Fibroblast of lung (primary cell): ENCODE measurements at regions not wholly inside any gene's neighbourhood (a gene's known extent, or its start where the extent isn't known, plus 50 kb on each side); places are given as distances from the start of the nearest gene placed in this dataset.

Experiments
- DNase-seq, 2 donors: peaks; one replicate each; pipeline versions ENCODE4 v3.0.0 to v3.0.0-alpha.2; 2010; ENCODE audit warnings: low read depth in 2 of 2
- H2AFZ ChIP-seq: 2 replicates; pipeline ENCODE4 v1.5.1; 2012; ENCODE audit warnings: low read length, control low read depth, inconsistent platforms
- H3K27ac ChIP-seq: 2 replicates; pipeline ENCODE4 v1.5.1; 2011; ENCODE audit warnings: low read length, control low read depth; ENCODE audit not compliant: insufficient read depth
- H3K27me3 ChIP-seq: 2 replicates; pipeline ENCODE4 v1.5.1; 2011; ENCODE audit warnings: mild to moderate bottlenecking, low read length; ENCODE audit not compliant: control insufficient read depth, insufficient read depth
- H3K36me3 ChIP-seq: 2 replicates; pipeline ENCODE4 v1.5.1; 2011; ENCODE audit warnings: low read length; ENCODE audit not compliant: control insufficient read depth, insufficient read depth
- H3K4me1 ChIP-seq: 2 replicates; pipeline ENCODE4 v1.5.1; 2011; ENCODE audit warnings: low read length; ENCODE audit not compliant: control insufficient read depth, insufficient read depth; ENCODE audit errors: extremely low read depth
- H3K4me2 ChIP-seq: 2 replicates; pipeline ENCODE4 v1.5.1; 2011; ENCODE audit warnings: low read length, control low read depth; ENCODE audit not compliant: insufficient read depth; ENCODE audit errors: extremely low read depth
- H3K4me3 ChIP-seq, 4 experiments: fragments of 200-600 bp in 1 of 4; sonication (generic) in 1 of 4; replicated peaks in 1 of 4; 2 replicates each; pipeline ENCODE4 v1.5.1; 2011 to 2016; ENCODE audit warnings: low read length in 4 of 4, low read depth in 3 of 4, mild to moderate bottlenecking in 3 of 4, control low read depth in 2 of 4, inconsistent platforms in 1 of 4, mixed read lengths in 1 of 4; ENCODE audit not compliant: insufficient read depth in 1 of 4; ENCODE audit errors: control extremely low read depth in 1 of 4
- H3K79me2 ChIP-seq: 2 replicates; pipeline ENCODE4 v1.5.1; 2012; ENCODE audit warnings: mild to moderate bottlenecking, low read length, inconsistent platforms; ENCODE audit not compliant: control insufficient read depth, insufficient read depth
- H3K9ac ChIP-seq: 2 replicates; pipeline ENCODE4 v1.5.1; 2011; ENCODE audit warnings: mild to moderate bottlenecking, low read length, control low read depth; ENCODE audit not compliant: insufficient read depth
- H3K9me3 ChIP-seq: 2 replicates; pipeline ENCODE4 v1.5.1; 2012; ENCODE audit warnings: low read depth, low read length; ENCODE audit not compliant: control insufficient read depth, insufficient read depth
- H4K20me1 ChIP-seq: 2 replicates; pipeline ENCODE4 v1.5.1; 2011; ENCODE audit warnings: low read length; ENCODE audit not compliant: control insufficient read depth, insufficient read depth; ENCODE audit errors: extremely low read depth
- EZH2 ChIP-seq: IDR thresholded peaks from 2 replicates; pipeline ENCODE4 v1.5.1; 2012; ENCODE audit warnings: low read length, control low read depth, mild to moderate bottlenecking; ENCODE audit errors: missing control alignments
- TF ChIP-seq, protein P1 (sequence below), 2 donors: IDR thresholded peaks in 1 of 2; conservative IDR thresholded peaks in 1 of 2; 1 replicate in 1 of 2; 2 replicates in 1 of 2; pipeline ENCODE4 v1.5.1; 2011 to 2012; ENCODE audit warnings: low read length in 2 of 2, control low read depth in 1 of 2, inconsistent platforms in 1 of 2, low read depth in 1 of 2, mild to moderate bottlenecking in 1 of 2

DNA sequence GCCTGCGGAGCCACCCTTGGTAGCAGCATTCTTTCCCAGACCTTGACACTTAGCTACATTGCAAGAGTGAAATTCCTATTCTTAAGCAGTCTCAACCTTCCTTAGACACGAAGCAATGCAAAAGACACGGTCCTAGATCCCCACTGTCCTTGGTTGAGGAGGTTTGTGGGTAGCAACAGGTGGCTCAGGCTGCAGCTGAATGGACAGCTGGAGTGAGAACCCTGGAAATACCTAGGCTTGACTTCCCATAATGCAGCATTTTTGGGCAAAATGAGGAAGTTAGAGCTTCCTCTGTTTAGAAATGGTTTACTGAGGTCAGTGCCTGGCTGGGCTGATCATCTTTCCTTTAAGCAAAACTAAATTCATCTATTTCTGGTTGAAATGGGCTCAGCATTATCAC is 296.6 kb downstream of the RFC3 start:
- no peaks in the 10 kb centered on the region for H4K20me1 ChIP-seq
- H3K9me3 ChIP-seq: no peaks in the 10 kb centered on the region
- no peak overlapping the region for H3K9ac ChIP-seq
- TF ChIP-seq, protein P1, sequence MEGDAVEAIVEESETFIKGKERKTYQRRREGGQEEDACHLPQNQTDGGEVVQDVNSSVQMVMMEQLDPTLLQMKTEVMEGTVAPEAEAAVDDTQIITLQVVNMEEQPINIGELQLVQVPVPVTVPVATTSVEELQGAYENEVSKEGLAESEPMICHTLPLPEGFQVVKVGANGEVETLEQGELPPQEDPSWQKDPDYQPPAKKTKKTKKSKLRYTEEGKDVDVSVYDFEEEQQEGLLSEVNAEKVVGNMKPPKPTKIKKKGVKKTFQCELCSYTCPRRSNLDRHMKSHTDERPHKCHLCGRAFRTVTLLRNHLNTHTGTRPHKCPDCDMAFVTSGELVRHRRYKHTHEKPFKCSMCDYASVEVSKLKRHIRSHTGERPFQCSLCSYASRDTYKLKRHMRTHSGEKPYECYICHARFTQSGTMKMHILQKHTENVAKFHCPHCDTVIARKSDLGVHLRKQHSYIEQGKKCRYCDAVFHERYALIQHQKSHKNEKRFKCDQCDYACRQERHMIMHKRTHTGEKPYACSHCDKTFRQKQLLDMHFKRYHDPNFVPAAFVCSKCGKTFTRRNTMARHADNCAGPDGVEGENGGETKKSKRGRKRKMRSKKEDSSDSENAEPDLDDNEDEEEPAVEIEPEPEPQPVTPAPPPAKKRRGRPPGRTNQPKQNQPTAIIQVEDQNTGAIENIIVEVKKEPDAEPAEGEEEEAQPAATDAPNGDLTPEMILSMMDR (conservative IDR thresholded peaks at IDR 0.05 in 1 of 2, IDR thresholded peaks at IDR 0.05 in 1 of 2; ENCODE audit: low read depth in 1 of 2, low read length in 2 of 2): no peak
- TF ChIP-seq EZH2: no peak
- H3K4me1 ChIP-seq: no peaks in the 10 kb centered on the region
- H3K27ac ChIP-seq: no peak overlapping the region
- H2AFZ ChIP-seq: no peak overlapping the region
- H3K4me2 ChIP-seq: no peak overlapping the region
- H3K27me3 ChIP-seq: no peaks in the 10 kb centered on the region
- no peak for DNase-seq
- no peak overlapping the region for H3K4me3 ChIP-seq
- no peaks in the 10 kb centered on the region for H3K36me3 ChIP-seq
- no peaks in the 10 kb centered on the region for H3K79me2 ChIP-seq

DNA sequence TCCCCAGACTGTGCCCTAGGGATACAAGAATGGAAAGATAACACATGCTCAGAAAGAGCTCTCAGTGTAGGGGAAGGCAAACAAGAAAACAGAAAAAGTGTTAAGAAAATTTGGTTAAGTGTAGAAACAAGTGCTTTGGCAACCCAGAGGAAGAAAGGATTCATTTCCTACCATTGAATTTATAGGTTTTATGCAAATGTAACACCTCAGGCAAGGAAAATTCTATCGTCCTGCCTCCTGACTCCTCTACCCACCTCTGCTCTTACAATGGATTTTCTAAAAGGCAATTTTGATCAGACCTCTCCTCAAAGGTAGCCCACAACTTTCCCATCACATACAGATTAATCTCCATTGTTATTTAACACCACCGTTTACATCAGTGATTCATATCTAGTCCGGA is 298.7 kb downstream of the RFC3 start:
- no peak overlapping the region for H2AFZ ChIP-seq
- H3K79me2 ChIP-seq: no peaks in the 10 kb centered on the region
- no peak for TF ChIP-seq EZH2
- TF ChIP-seq, protein P1 (conservative IDR thresholded peaks at IDR 0.05 in 1 of 2, IDR thresholded peaks at IDR 0.05 in 1 of 2; ENCODE audit: low read depth in 1 of 2, low read length in 2 of 2): no peak
- peaks cover under 1% of the 10 kb centered on the region for H3K27me3 ChIP-seq
- no peak for DNase-seq
- no peaks in the 10 kb centered on the region for H4K20me1 ChIP-seq
- no peaks in the 10 kb centered on the region for H3K36me3 ChIP-seq
- no peak overlapping the region for H3K4me3 ChIP-seq
- H3K4me1 ChIP-seq: no peaks in the 10 kb centered on the region
- H3K27ac ChIP-seq: no peak overlapping the region
- H3K4me2 ChIP-seq: no peak overlapping the region
- H3K9ac ChIP-seq: no peak overlapping the region
- H3K9me3 ChIP-seq: no peaks in the 10 kb centered on the region

DNA sequence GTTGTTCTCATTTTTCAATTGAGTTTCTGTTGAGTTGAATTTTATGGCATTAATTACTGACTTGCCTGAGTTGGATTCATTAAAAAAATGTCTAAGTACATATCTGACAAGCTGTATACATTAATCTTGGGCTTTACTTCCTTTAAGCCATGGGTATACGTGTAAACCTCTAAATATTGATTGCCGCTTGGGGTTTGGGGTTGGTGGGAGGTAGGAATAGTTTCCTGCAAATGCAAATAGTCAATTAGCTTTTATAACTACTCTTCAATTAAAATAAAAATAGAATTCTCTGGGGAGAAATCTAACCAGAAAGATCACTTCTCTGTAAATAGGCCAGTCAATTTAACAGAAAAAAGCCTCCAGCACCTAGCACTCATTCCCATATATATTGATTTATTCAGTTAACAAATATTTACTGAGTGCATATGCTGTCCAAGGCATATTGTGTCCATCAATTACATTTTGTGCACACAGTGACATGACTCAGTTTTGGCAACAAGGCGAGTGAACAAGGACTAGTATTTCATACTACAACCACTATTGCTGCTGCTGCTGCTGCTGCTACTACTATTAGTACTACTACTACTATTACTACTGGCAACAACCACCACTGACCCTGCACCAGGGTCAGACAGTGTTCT is 306.8 kb downstream of the RFC3 start:
- H3K27ac ChIP-seq: no peak overlapping the region
- H3K4me3 ChIP-seq: no peak overlapping the region
- H4K20me1 ChIP-seq: no peaks in the 10 kb centered on the region
- no peak overlapping the region for H3K9ac ChIP-seq
- no peak overlapping the region for H3K4me2 ChIP-seq
- H3K36me3 ChIP-seq: no peaks in the 10 kb centered on the region
- H2AFZ ChIP-seq: no peak overlapping the region
- no peak for DNase-seq
- TF ChIP-seq EZH2: no peak
- TF ChIP-seq, protein P1 (conservative IDR thresholded peaks at IDR 0.05 in 1 of 2, IDR thresholded peaks at IDR 0.05 in 1 of 2; ENCODE audit: low read depth in 1 of 2, low read length in 2 of 2): no peak
- H3K4me1 ChIP-seq: no peaks in the 10 kb centered on the region
- no peaks in the 10 kb centered on the region for H3K79me2 ChIP-seq
- H3K27me3 ChIP-seq: peaks cover 4% of the 10 kb centered on the region
- no peaks in the 10 kb centered on the region for H3K9me3 ChIP-seq
